HG03066 (cell line): ENCODE measurements at regions not wholly inside any gene's neighbourhood (a gene's known extent, or its start where the extent isn't known, plus 50 kb on each side); places are given as distances from the start of the nearest gene placed in this dataset.

Source experiments
- ATAC-seq: cut with Tn5 transposase; IDR thresholded peaks from one replicate; pipeline ENCODE4 v1.9.1; 2021; ENCODE audit warnings: low read depth; ENCODE audit not compliant: unreplicated experiment

DNA sequence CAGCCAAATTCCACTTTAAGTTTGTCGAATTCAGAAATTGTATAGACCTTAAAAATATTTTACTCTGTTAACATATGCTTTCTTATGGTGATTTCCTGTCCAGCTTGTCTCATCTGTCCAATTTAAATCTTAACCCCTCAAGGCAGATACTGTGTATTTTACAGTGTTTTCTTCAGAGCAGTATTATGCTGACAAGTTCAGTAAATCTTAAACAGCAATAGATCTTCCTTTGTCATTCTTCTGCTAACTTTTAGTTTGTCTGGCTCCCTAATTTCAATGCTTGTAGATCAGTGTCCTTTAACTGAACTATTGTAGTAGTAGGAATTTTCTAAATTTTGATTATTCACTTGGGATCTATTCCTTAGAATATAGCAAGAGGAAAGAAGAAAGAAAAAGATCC, 52.8 kb upstream of the MEIS1 start:
- no peak for ATAC-seq

- no peak for ATAC-seq
These were observed 55.5 kb upstream of the MEIS1 start for GRCh38 chr2:66379473-66379872.

DNA sequence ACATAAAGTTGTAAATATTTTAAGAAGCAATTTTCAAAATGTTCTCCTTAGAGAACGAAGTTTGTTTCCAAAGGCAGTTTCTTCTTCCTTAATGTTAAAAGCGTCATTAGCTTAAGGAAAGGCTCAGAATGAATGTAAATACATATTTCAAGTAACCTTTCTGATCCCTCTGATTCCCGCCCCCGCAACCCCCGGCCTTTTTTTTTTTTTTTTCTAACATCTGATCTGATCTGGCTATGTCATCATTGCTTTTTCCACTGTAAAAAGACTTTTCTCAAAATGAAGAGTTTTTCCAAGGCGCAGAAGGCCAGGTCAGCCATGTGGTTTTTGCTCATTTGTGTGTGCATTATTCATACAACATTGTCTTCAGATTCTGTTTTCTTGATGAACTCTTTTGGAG, 57.1 kb upstream of the MEIS1 start:
- no peak for ATAC-seq

DNA sequence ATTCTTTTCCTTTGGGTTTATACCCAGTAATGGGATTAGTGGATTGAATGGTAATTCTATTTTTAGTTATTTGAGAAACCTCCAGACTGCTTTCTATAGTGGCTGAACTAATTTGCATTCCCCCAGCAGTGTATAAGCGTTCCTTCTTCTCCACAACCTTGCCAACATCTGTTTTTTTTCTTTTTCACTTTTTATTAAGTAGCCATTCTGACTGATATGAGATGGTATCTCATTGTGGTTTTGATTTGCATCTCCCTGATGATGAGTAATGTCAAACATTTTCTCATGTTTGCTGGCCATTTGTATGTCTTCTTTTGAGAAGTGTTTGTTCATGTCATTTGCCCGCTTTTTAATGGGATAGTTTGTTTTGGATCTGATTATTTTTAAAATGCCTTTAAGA, 64.1 kb upstream of the MEIS1 start:
- no peak for ATAC-seq

DNA sequence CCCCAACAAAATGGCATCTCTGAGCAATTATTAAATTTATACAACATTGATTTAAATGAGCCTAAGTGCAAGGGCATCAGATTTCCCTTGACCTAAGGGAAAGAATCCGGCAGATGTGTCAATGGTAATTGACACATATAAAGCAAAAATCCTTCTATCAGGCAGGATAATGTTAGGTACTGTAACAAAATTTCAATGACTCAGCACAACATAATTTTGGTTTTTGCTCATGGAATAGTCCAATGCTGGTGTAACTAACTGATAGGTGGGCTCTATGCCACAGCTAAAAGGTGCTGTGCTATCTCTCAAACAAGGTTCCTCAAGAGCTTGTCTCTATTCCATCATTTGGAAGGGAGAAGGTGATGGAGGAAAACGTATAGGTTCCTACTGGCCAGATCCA, 68.3 kb upstream of the MEIS1 start:
- no peak for ATAC-seq

DNA sequence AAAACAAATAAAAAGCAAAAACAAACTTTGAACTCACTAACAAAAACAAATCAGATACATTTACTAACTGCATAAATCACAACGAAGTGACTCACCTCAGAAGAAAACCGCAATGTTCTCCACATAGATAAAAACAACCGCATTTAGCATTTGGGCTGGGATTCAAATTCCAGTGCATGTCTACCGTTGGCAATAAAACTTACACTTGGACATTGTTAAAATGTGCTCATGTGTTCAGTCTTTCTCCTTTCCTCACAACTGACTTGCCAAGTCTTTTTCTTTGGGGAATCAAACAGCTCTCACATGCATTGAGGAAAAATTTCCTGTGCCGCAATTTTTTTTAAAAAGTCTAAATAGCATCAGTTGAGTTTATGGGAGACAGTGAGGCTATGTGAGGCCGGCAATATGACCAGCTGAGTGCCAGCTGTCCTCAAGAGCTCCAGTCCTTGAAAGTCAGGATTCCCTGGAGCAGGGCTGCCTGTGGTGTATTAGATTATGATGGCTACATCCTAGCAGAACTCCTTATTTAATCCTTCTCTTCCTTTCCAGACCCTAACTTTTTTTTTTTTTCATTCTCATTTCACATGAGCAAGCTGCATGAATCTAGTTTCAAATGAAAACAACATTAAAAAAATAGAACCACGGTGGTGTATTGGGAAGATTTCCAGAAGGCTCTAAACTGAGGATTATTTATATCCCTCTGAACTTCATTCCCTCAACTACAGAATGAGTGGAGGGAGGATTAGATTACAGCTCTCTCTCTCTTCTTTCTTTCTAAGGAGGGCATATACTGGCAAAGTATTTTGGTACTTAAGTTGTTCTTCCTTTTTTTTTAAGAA, 70.2 kb upstream of the MEIS1 start:
- no peak for ATAC-seq

- ATAC-seq: no peak
These were observed 72.2 kb upstream of the MEIS1 start for GRCh38 chr2:66362701-66363100.

DNA sequence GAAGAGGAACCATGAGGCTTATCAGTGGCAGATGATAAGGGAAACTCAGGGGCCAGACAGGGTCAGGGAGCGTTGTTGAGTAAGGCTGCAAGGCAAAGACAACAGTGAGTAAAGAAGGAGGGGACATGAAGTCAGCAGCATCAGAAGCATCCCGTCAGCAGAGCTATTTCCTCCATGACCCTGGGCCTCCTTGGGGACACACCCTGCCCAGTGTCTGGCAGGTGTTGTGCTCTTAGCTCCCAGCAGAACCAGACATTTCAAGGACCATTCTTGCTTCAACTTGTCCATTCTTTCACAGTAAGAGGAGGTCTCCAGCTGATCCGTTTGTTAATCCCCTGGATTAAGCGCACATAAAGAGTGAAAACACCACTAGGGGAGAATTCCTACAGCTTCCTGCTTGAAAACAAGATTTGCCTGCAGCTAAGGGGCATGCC, 88.7 kb upstream of the MEIS1 start:
- ATAC-seq: no peak

DNA sequence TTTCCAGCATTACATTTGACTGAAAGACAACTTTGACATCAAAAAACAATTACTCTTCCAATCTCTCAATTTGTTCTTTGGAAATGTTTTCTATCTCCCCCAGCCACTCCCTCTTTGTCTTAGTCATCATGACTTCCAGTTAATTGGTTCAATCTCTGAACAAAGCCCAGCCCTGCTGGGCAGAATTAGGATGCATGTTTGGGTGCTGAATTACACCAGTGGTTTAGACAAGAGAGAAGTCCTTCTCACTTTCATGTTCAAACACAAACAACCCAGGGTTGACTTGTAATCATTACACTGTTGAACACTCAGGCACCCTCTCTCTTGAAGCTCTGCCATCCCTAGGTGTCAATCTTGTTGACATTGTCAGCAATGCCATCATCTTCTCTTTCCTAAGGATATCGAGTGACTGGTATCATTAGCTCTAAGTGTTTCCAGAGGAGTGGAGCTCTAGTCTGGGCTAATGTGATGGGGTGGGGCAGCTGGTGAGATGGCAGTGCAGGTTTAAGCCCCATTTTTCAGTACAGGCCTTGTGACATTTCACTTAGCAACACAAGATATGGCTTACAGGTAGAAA, 90.8 kb upstream of the MEIS1 start:
- ATAC-seq: no peak

GRCh38 chr2:66343259-66343658, 91.7 kb upstream of the MEIS1 start:
- no peak for ATAC-seq

- ATAC-seq: no peak
These were observed 94.4 kb upstream of the MEIS1 start for GRCh38 chr2:66340521-66340920.

GRCh38 chr2:66334237-66335029, 100.5 kb upstream of the MEIS1 start:
- no peak for ATAC-seq

DNA sequence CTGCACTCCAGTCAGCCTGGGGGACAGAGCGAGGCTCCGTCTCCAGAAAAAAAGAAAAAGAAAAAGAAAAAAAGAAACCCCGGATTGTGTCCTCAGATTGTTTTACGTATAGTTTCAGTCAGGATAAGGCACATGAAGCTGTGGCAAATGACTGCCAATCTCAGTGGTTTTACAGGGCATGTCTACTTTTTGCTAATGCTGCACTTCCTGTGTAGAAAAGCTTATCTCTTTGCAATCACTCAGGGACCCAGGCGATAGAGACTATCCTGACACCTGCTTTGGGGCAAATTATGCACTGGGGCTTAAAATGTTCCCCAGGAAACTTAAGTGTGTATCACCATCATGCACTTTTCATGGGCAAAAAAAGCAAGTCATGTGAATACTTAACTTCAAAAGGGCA, 103.7 kb upstream of the MEIS1 start:
- no peak for ATAC-seq

DNA sequence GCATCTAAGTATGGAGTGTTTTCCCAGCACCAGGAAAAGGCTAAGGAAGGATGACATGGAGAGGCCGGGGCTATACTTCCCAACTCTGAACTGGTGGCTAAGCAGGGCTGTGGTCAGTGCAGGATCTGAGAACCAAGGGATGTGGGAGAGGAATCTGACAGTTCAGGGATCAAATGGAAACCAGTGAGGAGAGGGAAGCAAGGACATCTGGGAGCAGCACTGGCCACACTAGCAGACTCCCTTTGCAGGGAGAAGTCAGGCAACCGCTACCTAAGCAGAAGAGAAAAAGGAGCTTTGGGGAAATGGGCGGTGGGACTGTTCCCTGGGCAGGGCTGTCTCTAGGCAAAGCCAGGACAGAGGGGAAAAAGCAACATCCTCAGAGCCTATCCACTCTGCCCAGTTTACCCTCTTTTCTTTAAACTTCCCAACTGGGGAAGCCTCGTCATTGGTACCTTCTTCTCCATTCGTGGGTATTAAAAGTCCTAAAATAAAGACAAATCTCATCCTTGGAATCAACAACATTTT, 105.8 kb upstream of the MEIS1 start:
- ATAC-seq: no peak

- no peak for ATAC-seq
These were observed 107.7 kb upstream of the MEIS1 start for GRCh38 chr2:66327066-66327740.

DNA sequence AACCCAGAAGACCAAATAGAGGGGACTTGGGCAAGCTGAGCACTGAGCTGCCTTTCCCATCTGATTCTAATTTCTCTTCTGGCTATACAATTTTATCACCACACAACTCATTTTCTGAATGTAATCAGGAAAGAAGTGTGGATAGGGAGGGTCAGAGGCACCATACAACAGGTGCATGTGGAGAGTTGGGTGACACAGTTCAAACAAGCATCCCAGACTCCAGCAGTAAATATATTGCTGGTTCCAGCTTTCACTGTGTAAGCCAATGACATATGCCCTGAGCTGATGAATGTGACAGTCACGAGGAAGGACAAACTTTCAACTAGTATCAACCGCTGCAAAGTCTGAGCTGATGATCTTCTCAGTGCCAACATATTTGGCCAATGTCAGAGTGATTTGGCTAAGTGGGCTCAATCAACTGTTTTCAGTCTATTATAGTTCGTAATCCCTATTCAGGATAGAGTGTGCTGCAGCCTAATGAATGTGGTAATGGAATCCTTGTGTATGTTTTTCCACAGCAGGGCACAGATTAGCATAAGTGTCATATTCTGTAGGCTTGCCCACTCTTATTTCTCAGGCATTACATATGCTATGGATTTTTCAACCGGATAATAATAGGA, 109.9 kb upstream of the MEIS1 start:
- no peak for ATAC-seq

DNA sequence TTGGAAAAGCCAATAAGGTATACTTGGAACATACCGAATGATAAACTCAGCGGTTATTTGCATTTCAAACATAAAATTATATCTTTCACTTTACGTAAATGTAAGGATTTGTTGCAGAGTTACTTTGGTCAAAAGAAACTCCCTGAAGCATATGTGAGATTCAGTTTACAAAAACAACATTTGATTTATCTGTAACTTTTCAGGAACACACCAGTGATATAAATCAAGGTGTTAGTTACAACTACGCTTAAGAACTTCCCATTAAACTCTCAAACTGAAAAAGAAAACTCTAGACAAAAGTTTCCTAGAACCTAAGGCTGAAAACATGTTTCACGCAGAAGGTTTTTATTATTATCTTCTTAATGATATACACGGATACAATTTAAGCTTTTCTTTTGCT, 110.6 kb upstream of the MEIS1 start:
- no peak for ATAC-seq

DNA sequence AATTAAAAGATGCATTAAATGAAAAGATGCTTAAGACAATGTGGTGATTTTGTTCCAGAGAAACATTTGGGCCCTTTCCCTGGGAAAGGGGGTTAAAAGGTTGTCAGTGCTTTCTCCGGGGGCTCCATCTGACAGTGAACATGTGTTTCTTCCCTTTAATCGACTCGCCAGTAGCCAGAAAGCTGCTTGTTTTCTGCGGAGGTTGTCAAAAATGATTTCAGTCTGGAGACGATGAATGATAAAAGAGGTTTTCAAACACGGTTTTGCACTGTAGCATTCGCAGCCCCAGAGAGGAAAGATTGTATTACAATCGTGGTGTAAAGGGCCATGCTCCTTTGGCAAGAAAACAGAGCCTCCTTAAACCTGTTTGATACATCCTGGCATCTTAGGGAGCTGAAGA, 111.5 kb upstream of the MEIS1 start:
- ATAC-seq: no peak

DNA sequence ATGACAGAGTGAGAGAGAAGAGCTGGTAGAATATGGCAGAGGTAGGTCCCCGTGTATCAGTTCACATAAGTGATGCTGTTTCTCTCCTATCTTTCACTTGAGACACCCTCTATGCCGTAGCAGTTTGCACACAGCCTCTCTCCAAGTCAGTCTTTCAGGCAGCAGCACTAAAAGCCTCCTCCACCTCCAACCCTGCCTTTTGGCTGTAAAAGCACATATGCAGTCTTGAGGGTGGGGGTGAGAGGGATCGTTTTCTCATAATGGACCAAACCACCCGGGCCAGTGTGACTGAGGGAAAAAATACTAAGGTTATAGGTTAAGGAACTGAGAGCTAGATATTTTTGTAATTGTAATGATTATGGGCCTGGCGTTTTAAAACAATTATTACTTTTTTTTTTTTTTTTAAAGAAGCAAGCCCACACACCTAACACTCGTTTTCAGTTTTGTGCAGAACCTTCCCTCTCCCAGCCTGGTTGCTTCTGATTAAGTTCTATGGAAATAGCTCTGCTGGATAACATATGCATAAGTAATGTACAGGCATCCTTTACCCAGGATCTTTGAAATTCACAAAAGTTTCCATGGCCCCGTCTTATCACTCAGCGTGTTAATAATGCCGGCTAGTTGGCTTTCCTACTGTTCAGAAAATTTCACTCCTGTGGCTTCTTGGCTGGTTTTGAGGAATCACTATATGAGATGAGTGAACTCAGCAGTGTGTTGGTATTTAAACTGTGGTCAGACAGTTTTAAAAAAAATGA, 112.2 kb upstream of the MEIS1 start:
- ATAC-seq: no peak
